T-cell (primary cell): ENCODE measurements at regions not wholly inside any gene's neighbourhood (a gene's known extent, or its start where the extent isn't known, plus 50 kb on each side); places are given as distances from the start of the nearest gene placed in this dataset.

Experiments
- ATAC-seq, 4 experiments: fragments of 200-7000 bp in 3 of 4; fragments of 150-1000 bp in 1 of 4; cut with Tn5 transposase; replicated peaks in 1 of 4; 1 replicate in 3 of 4; 2 replicates in 1 of 4; pipeline ENCODE4 v1.10.0; 2021; ENCODE audit warnings: moderate library complexity in 3 of 4, mild to moderate bottlenecking in 2 of 4, moderate number of reproducible peaks in 1 of 4
- CTCF ChIA-PET, 2 donors: fragments of 300-600 bp; sonication (Branson Sonifier 250); formaldehyde crosslinking; loops; one replicate each; lab custom pipeline; 2022; ENCODE audit warnings: antibody characterized with exemption in 2 of 2; lab: Charles Lee
- POLR2A ChIA-PET, 2 donors: fragments of 300-600 bp; sonication (Branson Sonifier 250); formaldehyde crosslinking; loops; one replicate each; lab custom pipeline; 2022; ENCODE audit warnings: antibody characterized with exemption in 2 of 2; lab: Charles Lee
- DNase-seq, 35 experiments: peaks; one replicate each; pipeline versions ENCODE4 v3.0.0 to v3.0.0-alpha.2; 2013 to 2023
- H3K27ac ChIP-seq: one replicate; pipeline ENCODE4 v1.5.1; 2013; ENCODE audit warnings: low read length
- H3K27me3 ChIP-seq, 2 experiments: replicated peaks in 1 of 2; 1 replicate in 1 of 2; 2 replicates in 1 of 2; pipeline versions ENCODE4 v1.6.1 to v1.7.0; 2013; ENCODE audit warnings: low read length in 1 of 2, mixed read lengths in 1 of 2; ENCODE audit not compliant: control insufficient read depth in 2 of 2, insufficient read depth in 2 of 2; ENCODE audit errors: extremely low read depth in 1 of 2
- H3K36me3 ChIP-seq, 2 donors: 1 replicate in 1 of 2; 2 replicates in 1 of 2; pipeline versions ENCODE4 v1.6.1 to v1.7.0; 2013; ENCODE audit warnings: low read length in 1 of 2; ENCODE audit not compliant: control insufficient read depth in 2 of 2, insufficient read depth in 1 of 2; ENCODE audit errors: extremely low read depth in 1 of 2
- H3K4me1 ChIP-seq, 2 experiments: 1 replicate in 1 of 2; 2 replicates in 1 of 2; pipeline versions ENCODE4 v1.6.1 to v1.7.0; 2013; ENCODE audit warnings: low read length in 2 of 2, mixed read lengths in 1 of 2; ENCODE audit not compliant: insufficient read depth in 2 of 2, control insufficient read depth in 1 of 2; ENCODE audit errors: extremely low read depth in 1 of 2
- H3K4me3 ChIP-seq, 2 donors: 1 replicate in 1 of 2; 2 replicates in 1 of 2; pipeline versions ENCODE4 v1.5.1 to v1.7.0; 2013; ENCODE audit warnings: mild to moderate bottlenecking in 2 of 2, low read length in 1 of 2, moderate library complexity in 1 of 2; ENCODE audit not compliant: control insufficient read depth in 1 of 2; ENCODE audit errors: extremely low read depth in 1 of 2
- H3K9me3 ChIP-seq: 2 replicates; pipeline ENCODE4 v1.7.0; 2013
- H3K27ac Mint-ChIP-seq, 2 donors: one replicate each; pipeline ENCODE4 v1.8.0; 2020 to 2021; ENCODE audit warnings: mild to moderate bottlenecking in 2 of 2, mixed read lengths in 2 of 2
- H3K27me3 Mint-ChIP-seq, 2 donors: one replicate each; pipeline ENCODE4 v1.8.0; 2021 to 2022; ENCODE audit warnings: mixed read lengths in 2 of 2
- H3K36me3 Mint-ChIP-seq: one replicate; pipeline ENCODE4 v1.8.0; 2021; ENCODE audit warnings: mixed read lengths
- H3K4me1 Mint-ChIP-seq, 3 donors: one replicate each; pipeline ENCODE4 v1.8.0; 2020 to 2022; ENCODE audit warnings: mixed read lengths in 3 of 3, mild to moderate bottlenecking in 1 of 3
- H3K4me3 Mint-ChIP-seq, 3 donors: one replicate each; pipeline ENCODE4 v1.8.0; 2020 to 2022; ENCODE audit warnings: mild to moderate bottlenecking in 3 of 3, mixed read lengths in 3 of 3, moderate library complexity in 3 of 3
- H3K9me3 Mint-ChIP-seq, 3 donors: one replicate each; pipeline ENCODE4 v1.8.0; 2020 to 2022; ENCODE audit warnings: mixed read lengths in 3 of 3
- whole genome bisulfite sequencing: methylation state at CpG from one replicate; pipeline ENCODE4 v1.1.5; 2013; ENCODE audit warnings: missing lambda C conversion rate; ENCODE audit not compliant: insufficient coverage; 5-methylcytosine and 5-hydroxymethylcytosine counted together

GRCh38 chr19:31616031-31616430 lies 266.8 kb upstream of the TSHZ3 start:
- Histone ChIP-seq H3K4me3 (no peak overlapping the region), H3K27me3 (no peaks in the 10 kb centered on the region), H3K9me3 (no peaks in the 10 kb centered on the region), H3K4me1 (no peaks in the 10 kb centered on the region), H3K36me3 (no peaks in the 10 kb centered on the region), H3K27ac (no peak overlapping the region)
- ATAC-seq (no peak), DNase-seq (no peak)
- H3K36me3 Mint-ChIP-seq = no peaks in the 10 kb centered on the region
- peaks cover 0 to 1% of the 10 kb centered on the region in 2 donors for H3K27me3 Mint-ChIP-seq
- ChIA-PET POLR2A (no interaction called here), CTCF (no interaction called here)
- H3K4me3 Mint-ChIP-seq = no peak overlapping the region
- H3K9me3 Mint-ChIP-seq = peaks cover 0 to 3% (median under 1%) of the 10 kb centered on the region in 3 donors
- WGBS = 86% methylated on average over 1 of the region's 3 CpGs
- H3K27ac Mint-ChIP-seq = no peak overlapping the region
- H3K4me1 Mint-ChIP-seq = no peaks in the 10 kb centered on the region

GRCh38 chr19:31617010-31617585 lies 267.9 kb upstream of the TSHZ3 start:
- Mint-ChIP-seq H3K4me3 (no peak overlapping the region), H3K4me1 (no peaks in the 10 kb centered on the region), H3K9me3 (peaks cover 3 to 7% (median 6%) of the 10 kb centered on the region in 3 donors), H3K27me3 (no peaks in the 10 kb centered on the region), H3K27ac (no peak overlapping the region), H3K36me3 (no peaks in the 10 kb centered on the region)
- DNase-seq (no peak), ATAC-seq (no peak)
- H3K4me3 ChIP-seq = no peak overlapping the region
- WGBS = 80% methylated on average over 2 of the region's 4 CpGs
- no peaks in the 10 kb centered on the region for H3K4me1 ChIP-seq
- no peak overlapping the region for H3K27ac ChIP-seq
- ChIA-PET POLR2A (no interaction called here), CTCF (no interaction called here)
- H3K36me3 ChIP-seq = no peaks in the 10 kb centered on the region
- no peaks in the 10 kb centered on the region for H3K27me3 ChIP-seq
- H3K9me3 ChIP-seq = no peaks in the 10 kb centered on the region

- ChIA-PET CTCF (no interaction called here), POLR2A (no interaction called here)
- Histone ChIP-seq H3K36me3 (no peaks in the 10 kb centered on the region), H3K4me1 (no peaks in the 10 kb centered on the region), H3K27ac (no peak overlapping the region), H3K9me3 (no peaks in the 10 kb centered on the region), H3K27me3 (peaks cover 0 to 6% of the 10 kb centered on the region in 2 experiments), H3K4me3 (no peak overlapping the region)
- H3K27me3 Mint-ChIP-seq = peaks cover 6 to 16% of the 10 kb centered on the region in 2 donors
- H3K4me1 Mint-ChIP-seq = no peaks in the 10 kb centered on the region
- no peak overlapping the region for H3K27ac Mint-ChIP-seq
- peaks cover 0 to 7% (median 6%) of the 10 kb centered on the region in 3 donors for H3K9me3 Mint-ChIP-seq
- no peak for ATAC-seq
- WGBS = 79% methylated on average over 3 of the region's 4 CpGs
- H3K4me3 Mint-ChIP-seq = no peak overlapping the region
- no peak for DNase-seq
- no peaks in the 10 kb centered on the region for H3K36me3 Mint-ChIP-seq
These were observed 275.8 kb upstream of the TSHZ3 start for GRCh38 chr19:31625056-31625455.

- Mint-ChIP-seq H3K9me3 (peaks cover 0 to 7% (median 6%) of the 10 kb centered on the region in 3 donors), H3K36me3 (no peaks in the 10 kb centered on the region), H3K4me1 (no peaks in the 10 kb centered on the region), H3K27me3 (peaks cover 6 to 16% of the 10 kb centered on the region in 2 donors), H3K4me3 (no peak overlapping the region), H3K27ac (no peak overlapping the region)
- H3K4me1 ChIP-seq = no peaks in the 10 kb centered on the region
- H3K4me3 ChIP-seq = no peak overlapping the region
- no peaks in the 10 kb centered on the region for H3K36me3 ChIP-seq
- no peaks in the 10 kb centered on the region for H3K9me3 ChIP-seq
- H3K27ac ChIP-seq = no peak overlapping the region
- CTCF ChIA-PET = no interaction called here
- 36% methylated on average over 1 of the region's 1 CpG for WGBS
- no peak for DNase-seq
- POLR2A ChIA-PET = no interaction called here
- no peak for ATAC-seq
- peaks cover 0 to 6% of the 10 kb centered on the region in 2 experiments for H3K27me3 ChIP-seq
These were observed 276.3 kb upstream of the TSHZ3 start for GRCh38 chr19:31625575-31625974.

GRCh38 chr19:31626941-31627340 lies 277.7 kb upstream of the TSHZ3 start:
- no peak overlapping the region for H3K27ac ChIP-seq
- 84% methylated on average over 5 of the region's 5 CpGs for WGBS
- H3K27ac Mint-ChIP-seq = no peak overlapping the region
- no peaks in the 10 kb centered on the region for H3K4me1 Mint-ChIP-seq
- no peak overlapping the region for H3K4me3 Mint-ChIP-seq
- ChIA-PET CTCF (no interaction called here), POLR2A (no interaction called here)
- H3K36me3 Mint-ChIP-seq = no peaks in the 10 kb centered on the region
- H3K9me3 ChIP-seq = no peaks in the 10 kb centered on the region
- no peak for DNase-seq
- H3K27me3 ChIP-seq = peaks cover 0 to 9% of the 10 kb centered on the region in 2 experiments
- ATAC-seq = no peak
- peaks cover 6 to 16% of the 10 kb centered on the region in 2 donors for H3K27me3 Mint-ChIP-seq
- H3K36me3 ChIP-seq = no peaks in the 10 kb centered on the region
- H3K4me3 ChIP-seq = no peak overlapping the region
- no peaks in the 10 kb centered on the region for H3K4me1 ChIP-seq
- H3K9me3 Mint-ChIP-seq = no peaks in the 10 kb centered on the region

- Histone ChIP-seq H3K4me1 (no peaks in the 10 kb centered on the region), H3K27ac (no peak overlapping the region), H3K36me3 (no peaks in the 10 kb centered on the region), H3K4me3 (no peak overlapping the region), H3K9me3 (no peaks in the 10 kb centered on the region), H3K27me3 (peaks cover 0 to 9% of the 10 kb centered on the region in 2 experiments)
- ChIA-PET CTCF (no interaction called here), POLR2A (no interaction called here)
- Mint-ChIP-seq H3K4me1 (no peaks in the 10 kb centered on the region), H3K27me3 (peaks cover 6 to 16% of the 10 kb centered on the region in 2 donors), H3K27ac (no peak overlapping the region), H3K9me3 (no peaks in the 10 kb centered on the region), H3K4me3 (no peak overlapping the region), H3K36me3 (no peaks in the 10 kb centered on the region)
- DNase-seq (no peak), ATAC-seq (no peak)
- WGBS = 80% methylated on average over 23 of the region's 23 CpGs
These were observed 278.6 kb upstream of the TSHZ3 start for GRCh38 chr19:31627620-31628365.
